Endothelial cell of umbilical vein (primary cell): ENCODE measurements at regions not wholly inside any gene's neighbourhood (a gene's known extent, or its start where the extent isn't known, plus 50 kb on each side); places are given as distances from the start of the nearest gene placed in this dataset.

Source experiments
- BruUV-seq: library from RNA; stranded (reverse); fragments of 400-500 nt; replicated peaks from 2 replicates; lab custom pipeline; 2021; lab: Mats Ljungman, UMichigan
- CTCF ChIA-PET: fragments of 300-600, 350-600 bp; sonication (Branson Sonifier 250); formaldehyde crosslinking; loops from one replicate; lab custom pipeline; 2021; ENCODE audit warnings: antibody characterized with exemption, inconsistent platforms; lab: Charles Lee
- POLR2A ChIA-PET: fragments of 300-600, 350-600 bp; sonication (Branson Sonifier 250); formaldehyde crosslinking; loops from one replicate; lab custom pipeline; 2021; ENCODE audit warnings: antibody characterized with exemption, inconsistent platforms; lab: Charles Lee
- DNase-seq: peaks from one replicate; pipeline ENCODE4 v3.0.0-alpha.2; 2011; ENCODE audit warnings: low read depth, low spot score
- FAIRE-seq: peaks from 2 replicates; lab custom pipeline; 2011; peaks lifted over from hg19 to GRCh38; lab: Jason Lieb, UNC
- H2AFZ ChIP-seq: 2 replicates; pipeline ENCODE4 v1.6.0; 2012; ENCODE audit warnings: low read depth, low read length, control low read depth, inconsistent platforms
- H3K27ac ChIP-seq: 2 replicates; pipeline ENCODE4 v1.5.1; 2011; ENCODE audit warnings: low read depth, mild to moderate bottlenecking, control low read depth, low read length, moderate library complexity; ENCODE audit not compliant: insufficient read depth
- H3K27me3 ChIP-seq, 2 experiments: 2 replicates each; pipeline versions ENCODE4 v1.6.0 to v1.6.1; 2011; ENCODE audit warnings: low read length in 2 of 2, mixed read lengths in 1 of 2; ENCODE audit not compliant: control insufficient read depth in 2 of 2, insufficient read depth in 2 of 2
- H3K36me3 ChIP-seq, 2 experiments: 2 replicates in 1 of 2; 3 replicates in 1 of 2; pipeline ENCODE4 v1.5.1; 2011; ENCODE audit warnings: low read length in 2 of 2, mild to moderate bottlenecking in 1 of 2, moderate library complexity in 1 of 2; ENCODE audit not compliant: control insufficient read depth in 2 of 2, insufficient read depth in 2 of 2; ENCODE audit errors: extremely low read depth in 1 of 2
- H3K4me1 ChIP-seq: 3 replicates; pipeline ENCODE4 v1.5.1; 2011; ENCODE audit warnings: mild to moderate bottlenecking, low read length; ENCODE audit not compliant: control insufficient read depth, insufficient read depth; ENCODE audit errors: extremely low read depth
- H3K4me2 ChIP-seq: 2 replicates; pipeline ENCODE4 v1.6.1; 2011; ENCODE audit warnings: low read length, control low read depth, mixed read lengths; ENCODE audit not compliant: insufficient read depth
- H3K4me3 ChIP-seq, 3 experiments: fragments of 200-600 bp in 1 of 3; sonication (generic), shearing (Covaris generic) in 1 of 3; replicated peaks in 1 of 3; 2 replicates each; pipeline ENCODE4 v1.5.1; 2011 to 2016; ENCODE audit warnings: control low read depth in 3 of 3, low read length in 3 of 3, mild to moderate bottlenecking in 2 of 3, inconsistent platforms in 1 of 3, low read depth in 1 of 3, moderate library complexity in 1 of 3; ENCODE audit not compliant: insufficient read depth in 1 of 3
- H3K79me2 ChIP-seq: 2 replicates; pipeline ENCODE4 v1.6.0; 2012; ENCODE audit warnings: low read length, inconsistent platforms; ENCODE audit not compliant: control insufficient read depth, insufficient read depth
- H3K9ac ChIP-seq: replicated peaks from 2 replicates; pipeline ENCODE3; 2011; ENCODE audit warnings: low read length, control low read depth; ENCODE audit not compliant: insufficient read depth; ENCODE audit errors: extremely low read depth
- H3K9me1 ChIP-seq: replicated peaks from 3 replicates; pipeline ENCODE4 v1.6.0; 2011; ENCODE audit warnings: mild to moderate bottlenecking, low read length; ENCODE audit not compliant: control insufficient read depth, insufficient read depth; ENCODE audit errors: extremely low read depth
- H3K9me3 ChIP-seq: replicated peaks from 2 replicates; pipeline ENCODE4 v1.5.1; 2012; ENCODE audit warnings: low read length, inconsistent platforms; ENCODE audit not compliant: control insufficient read depth, insufficient read depth
- H4K20me1 ChIP-seq: replicated peaks from 2 replicates; pipeline ENCODE3; 2011; ENCODE audit warnings: mild to moderate bottlenecking, low read length; ENCODE audit not compliant: control insufficient read depth, insufficient read depth; ENCODE audit errors: extremely low read depth
- EZH2 ChIP-seq: IDR thresholded peaks from 2 replicates; pipeline ENCODE4 v1.6.1; 2012; ENCODE audit warnings: borderline replicate concordance, low read depth, mild to moderate bottlenecking, moderate library complexity, low read length, inconsistent platforms; ENCODE audit not compliant: severe bottlenecking
- FOS ChIP-seq: IDR thresholded peaks from 2 replicates; pipeline ENCODE4 v1.6.1; 2011; ENCODE audit warnings: mild to moderate bottlenecking, low read length, moderate library complexity, borderline replicate concordance; ENCODE audit not compliant: insufficient read depth
- GATA2 ChIP-seq: IDR thresholded peaks from 2 replicates; pipeline ENCODE4 v1.7.0; 2011; ENCODE audit warnings: low read depth, mild to moderate bottlenecking, moderate library complexity, mixed read lengths, low read length; ENCODE audit not compliant: insufficient read length, insufficient read depth
- JUN ChIP-seq: IDR thresholded peaks from 2 replicates; pipeline ENCODE4 v1.6.1; 2011; ENCODE audit warnings: borderline replicate concordance, low read depth; ENCODE audit not compliant: insufficient read length, insufficient read depth
- MYC ChIP-seq: IDR thresholded peaks from one replicate; pipeline ENCODE4 v1.6.1; 2011; ENCODE audit warnings: mild to moderate bottlenecking, low read depth, low read length
- POLR2A ChIP-seq: IDR thresholded peaks from 2 replicates; pipeline ENCODE4 v1.6.1; 2012; ENCODE audit warnings: low read depth, mild to moderate bottlenecking, control low read depth, low read length
- POLR2AphosphoS5 ChIP-seq: IDR thresholded peaks from 2 replicates; pipeline ENCODE4 v1.6.1; 2012; ENCODE audit warnings: low read depth, mild to moderate bottlenecking, control low read depth, low read length, moderate library complexity; ENCODE audit not compliant: insufficient read depth
- dilution Hi-C: fragments of 300-500 bp; cut with MboI; formaldehyde crosslinking; loops from one replicate; pipeline ENCODE4 v1.15.0; 2019; ENCODE audit warnings: low sequenced_read_pairs; ENCODE audit not compliant: extremely low pct_ligation_motif_present
- intact Hi-C: fragments of 100-400 bp; cut with micrococcal nuclease; formaldehyde crosslinking; loops from one replicate; pipeline ENCODE4 v1.10.0; 2022
- TF ChIP-seq, protein P1 (sequence below): IDR thresholded peaks from 2 replicates; pipeline ENCODE4 v1.6.1; 2011; ENCODE audit not compliant: insufficient read depth, insufficient read length
- TF ChIP-seq, protein P2 (sequence below), 2 donors: IDR thresholded peaks; 1 replicate in 1 of 2; 2 replicates in 1 of 2; pipeline ENCODE4 v1.5.1; 2011; ENCODE audit warnings: low read length in 2 of 2, mild to moderate bottlenecking in 2 of 2, moderate library complexity in 2 of 2, control low read depth in 1 of 2, inconsistent platforms in 1 of 2, low read depth in 1 of 2; ENCODE audit not compliant: insufficient read depth in 1 of 2; ENCODE audit errors: extremely low read depth in 1 of 2

DNA sequence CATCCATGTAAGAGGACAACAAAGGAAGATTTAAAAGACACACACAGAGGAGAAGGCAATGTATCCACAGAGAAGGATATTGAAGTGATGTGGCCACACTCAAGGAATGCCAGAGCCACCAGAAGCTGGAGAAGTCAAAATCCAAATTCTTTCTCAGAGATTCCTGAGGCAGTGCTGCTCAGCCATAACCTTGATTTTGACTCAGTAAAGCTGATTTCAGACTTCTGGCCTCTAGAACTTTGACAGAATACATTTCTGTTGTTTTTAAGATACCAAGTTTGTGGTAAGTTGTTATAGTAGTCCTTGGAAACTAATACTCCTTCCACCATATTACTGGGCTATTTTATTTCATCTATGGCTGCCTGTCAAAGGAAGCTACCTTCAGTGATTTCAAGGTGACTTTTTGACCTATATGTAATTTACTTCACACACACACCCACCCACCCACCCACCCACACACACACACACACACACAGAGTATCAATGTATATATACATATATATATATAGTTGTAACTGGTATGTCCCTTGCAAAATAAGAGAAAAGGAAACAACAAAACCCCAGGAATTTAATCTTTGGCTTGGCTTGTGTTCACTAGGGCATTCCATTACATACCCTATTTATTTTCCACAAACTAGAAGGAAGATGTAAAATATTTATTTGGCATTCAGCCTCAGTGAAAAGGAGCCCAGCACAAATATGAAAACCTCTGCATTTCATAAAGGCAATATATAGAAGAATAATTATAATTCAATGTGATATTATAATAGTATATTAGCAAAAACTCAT lies 142.1 kb upstream of the PTGFR start:
- no peak overlapping the region for H3K27ac ChIP-seq
- BruUV-seq, result no TSS peak
- FAIRE-seq, result no peak
- H2AFZ ChIP-seq, result no peak overlapping the region
- no peak overlapping the region for H3K4me2 ChIP-seq
- H3K9ac ChIP-seq, result no peak overlapping the region
- CTCF ChIA-PET, result interaction anchor here (2.0 kb wide), 1 partner anchor 16 kb away, joined by 11 read pairs; no protein-coding TSS in a partner anchor
- no peaks in the 10 kb centered on the region for H3K79me2 ChIP-seq
- POLR2A ChIA-PET, result no interaction called here
- dilution Hi-C loops (no loop called here), intact Hi-C loops (no loop called here)
- DNase-seq, result no peak
- H4K20me1 ChIP-seq, result no peaks in the 10 kb centered on the region
- no peaks in the 10 kb centered on the region for H3K9me1 ChIP-seq
- peaks cover 0 to 6% of the 10 kb centered on the region in 2 experiments for H3K27me3 ChIP-seq
- H3K4me3 ChIP-seq, result no peak overlapping the region
- no peaks in the 10 kb centered on the region for H3K4me1 ChIP-seq
- H3K36me3 ChIP-seq, result no peaks in the 10 kb centered on the region
- TF ChIP-seq JUN, result no peak
- TF ChIP-seq FOS, result no peak
- TF ChIP-seq, protein P1, sequence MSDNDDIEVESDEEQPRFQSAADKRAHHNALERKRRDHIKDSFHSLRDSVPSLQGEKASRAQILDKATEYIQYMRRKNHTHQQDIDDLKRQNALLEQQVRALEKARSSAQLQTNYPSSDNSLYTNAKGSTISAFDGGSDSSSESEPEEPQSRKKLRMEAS, result no peak
- TF ChIP-seq MYC, result no peak
- TF ChIP-seq EZH2, result no peak
- TF ChIP-seq POLR2AphosphoS5, result no peak
- H3K9me3 ChIP-seq, result no peaks in the 10 kb centered on the region

GRCh38 chr1:78351551-78352216 lies 139.1 kb upstream of the PTGFR start:
- Histone ChIP-seq H3K36me3 (no peaks in the 10 kb centered on the region), H3K4me1 (no peaks in the 10 kb centered on the region), H3K4me2 (no peak overlapping the region), H3K27me3 (peaks cover 7 to 9% of the 10 kb centered on the region in 2 experiments), H3K9me3 (no peaks in the 10 kb centered on the region), H3K9me1 (no peaks in the 10 kb centered on the region), H3K79me2 (no peaks in the 10 kb centered on the region), H3K27ac (no peak overlapping the region), H2AFZ (no peak overlapping the region), H3K9ac (no peak overlapping the region), H3K4me3 (no peak overlapping the region), H4K20me1 (no peaks in the 10 kb centered on the region)
- BruUV-seq, result no TSS peak
- dilution Hi-C loops (no loop called here), intact Hi-C loops (no loop called here)
- no peak for FAIRE-seq
- ChIA-PET POLR2A (no interaction called here), CTCF (no interaction called here)
- no peak for DNase-seq
- TF ChIP-seq POLR2A (no peak), GATA2 (no peak), EZH2 (no peak), JUN (no peak), FOS (no peak), MYC (no peak), POLR2AphosphoS5 (no peak)
- TF ChIP-seq, protein P1, result no peak
- TF ChIP-seq, protein P2, sequence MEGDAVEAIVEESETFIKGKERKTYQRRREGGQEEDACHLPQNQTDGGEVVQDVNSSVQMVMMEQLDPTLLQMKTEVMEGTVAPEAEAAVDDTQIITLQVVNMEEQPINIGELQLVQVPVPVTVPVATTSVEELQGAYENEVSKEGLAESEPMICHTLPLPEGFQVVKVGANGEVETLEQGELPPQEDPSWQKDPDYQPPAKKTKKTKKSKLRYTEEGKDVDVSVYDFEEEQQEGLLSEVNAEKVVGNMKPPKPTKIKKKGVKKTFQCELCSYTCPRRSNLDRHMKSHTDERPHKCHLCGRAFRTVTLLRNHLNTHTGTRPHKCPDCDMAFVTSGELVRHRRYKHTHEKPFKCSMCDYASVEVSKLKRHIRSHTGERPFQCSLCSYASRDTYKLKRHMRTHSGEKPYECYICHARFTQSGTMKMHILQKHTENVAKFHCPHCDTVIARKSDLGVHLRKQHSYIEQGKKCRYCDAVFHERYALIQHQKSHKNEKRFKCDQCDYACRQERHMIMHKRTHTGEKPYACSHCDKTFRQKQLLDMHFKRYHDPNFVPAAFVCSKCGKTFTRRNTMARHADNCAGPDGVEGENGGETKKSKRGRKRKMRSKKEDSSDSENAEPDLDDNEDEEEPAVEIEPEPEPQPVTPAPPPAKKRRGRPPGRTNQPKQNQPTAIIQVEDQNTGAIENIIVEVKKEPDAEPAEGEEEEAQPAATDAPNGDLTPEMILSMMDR (IDR thresholded peaks at IDR 0.05; ENCODE audit: extremely low read depth in 1 of 2, insufficient read depth in 1 of 2, low read depth in 1 of 2, low read length in 2 of 2), result no peak
